Smooth muscle cell (in vitro differentiated cells): ENCODE measurements at regions not wholly inside any gene's neighbourhood (a gene's known extent, or its start where the extent isn't known, plus 50 kb on each side); places are given as distances from the start of the nearest gene placed in this dataset.
A peak's percentile ranks its signal among the peaks of the same experiment; 100 is the strongest.

Experiments
- DNase-seq: peaks from one replicate; lab custom pipeline; 2025; ENCODE audit not compliant: unreplicated experiment; lab: John Stamatoyannopoulos, UW
- H2AFZ ChIP-seq: fragments of 200-600 bp; sonication (generic); 2 replicates; pipeline ENCODE4 v1.6.0; 2016; ENCODE audit warnings: antibody characterized with exemption, low read depth, mild to moderate bottlenecking
- H3F3A ChIP-seq: fragments of 200-600 bp; sonication (generic); 2 replicates; pipeline ENCODE4 v1.6.0; 2017; ENCODE audit warnings: antibody characterized with exemption, low read depth
- H3K27ac ChIP-seq: fragments of 200-600 bp; sonication (generic); 2 replicates; pipeline ENCODE4 v1.5.1; 2016; ENCODE audit warnings: low read depth, mild to moderate bottlenecking
- H3K27me3 ChIP-seq: fragments of 200-600 bp; sonication (generic); 2 replicates; pipeline ENCODE4 v1.6.1; 2016; ENCODE audit warnings: low read depth, mild to moderate bottlenecking
- H3K36me3 ChIP-seq: fragments of 200-600 bp; sonication (generic); 2 replicates; pipeline ENCODE4 v1.5.1; 2016; ENCODE audit warnings: low read depth
- H3K4me1 ChIP-seq: fragments of 200-600 bp; sonication (generic); 2 replicates; pipeline ENCODE4 v1.5.1; 2016; ENCODE audit warnings: low read depth
- H3K4me2 ChIP-seq: fragments of 200-600 bp; sonication (generic); 2 replicates; pipeline ENCODE4 v1.6.0; 2016; ENCODE audit warnings: mild to moderate bottlenecking
- H3K4me3 ChIP-seq: fragments of 200-600 bp; sonication (generic); 2 replicates; pipeline ENCODE4 v1.5.1; 2016; ENCODE audit warnings: mild to moderate bottlenecking
- H3K79me2 ChIP-seq: fragments of 200-600 bp; sonication (generic); 2 replicates; pipeline ENCODE4 v1.6.0; 2016; ENCODE audit warnings: low read depth, mild to moderate bottlenecking
- H3K9ac ChIP-seq: fragments of 200-600 bp; sonication (generic); 2 replicates; pipeline ENCODE4 v1.6.0; 2016; ENCODE audit warnings: low read depth
- H3K9me3 ChIP-seq: fragments of 200-600 bp; sonication (generic); replicated peaks from 2 replicates; pipeline ENCODE4 v1.5.1; 2016; ENCODE audit warnings: low read depth
- H4K20me1 ChIP-seq: fragments of 200-600 bp; sonication (generic); 2 replicates; pipeline ENCODE4 v1.6.0; 2016; ENCODE audit warnings: low read depth
- CTCF ChIP-seq: fragments of 200-600 bp; sonication (generic); IDR thresholded peaks from 2 replicates; pipeline ENCODE4 v1.5.1; 2017; ENCODE audit warnings: borderline replicate concordance, mild to moderate bottlenecking, antibody characterized with exemption; ENCODE audit not compliant: insufficient read depth, poor library complexity, severe bottlenecking
- WGBS: methylation state at CpG from one replicate; pipeline ENCODE4 v1.1.7; 2016; ENCODE audit warnings: low lambda C conversion rate; 5-methylcytosine and 5-hydroxymethylcytosine counted together

GRCh38 chr13:34257966-34258365 is 440.0 kb downstream of the RFC3 start:
- Histone ChIP-seq H3K4me2 (peak overlapping the region; percentile 55), H2AFZ (no peak overlapping the region), H3K79me2 (no peaks in the 10 kb centered on the region), H3F3A (no peaks in the 10 kb centered on the region), H4K20me1 (no peaks in the 10 kb centered on the region), H3K4me1 (no peaks in the 10 kb centered on the region), H3K27me3 (no peaks in the 10 kb centered on the region), H3K9ac (no peak overlapping the region), H3K27ac (no peak overlapping the region), H3K36me3 (no peaks in the 10 kb centered on the region), H3K4me3 (no peak overlapping the region), H3K9me3 (no peaks in the 10 kb centered on the region)
- WGBS = 77% methylated on average over 4 of the region's 4 CpGs
- TF ChIP-seq CTCF = no peak
- DNase-seq = no peak

- no peak overlapping the region for H2AFZ ChIP-seq
- 44% methylated on average over 4 of the region's 4 CpGs for WGBS
- no peaks in the 10 kb centered on the region for H4K20me1 ChIP-seq
- no peak for TF ChIP-seq CTCF
- no peaks in the 10 kb centered on the region for H3K9me3 ChIP-seq
- no peaks in the 10 kb centered on the region for H3K79me2 ChIP-seq
- no peak overlapping the region for H3K4me3 ChIP-seq
- peak overlapping the region; percentile 55 for H3K4me2 ChIP-seq
- H3K9ac ChIP-seq = no peak overlapping the region
- H3K4me1 ChIP-seq = no peaks in the 10 kb centered on the region
- DNase-seq = no peak
- H3F3A ChIP-seq = no peaks in the 10 kb centered on the region
- no peak overlapping the region for H3K27ac ChIP-seq
- no peaks in the 10 kb centered on the region for H3K36me3 ChIP-seq
- no peaks in the 10 kb centered on the region for H3K27me3 ChIP-seq
These were observed 440.9 kb downstream of the RFC3 start for GRCh38 chr13:34258646-34259386.

GRCh38 chr13:34263681-34264080 is 445.7 kb downstream of the RFC3 start:
- H3K27me3 ChIP-seq = no peaks in the 10 kb centered on the region
- no peak for TF ChIP-seq CTCF
- H3K79me2 ChIP-seq = no peaks in the 10 kb centered on the region
- no peak overlapping the region for H3K9ac ChIP-seq
- H3K4me2 ChIP-seq = no peak overlapping the region
- 93% methylated on average over 4 of the region's 4 CpGs for WGBS
- H4K20me1 ChIP-seq = no peaks in the 10 kb centered on the region
- no peak overlapping the region for H2AFZ ChIP-seq
- no peak for DNase-seq
- no peak overlapping the region for H3K27ac ChIP-seq
- H3K4me1 ChIP-seq = no peaks in the 10 kb centered on the region
- H3F3A ChIP-seq = no peaks in the 10 kb centered on the region
- no peak overlapping the region for H3K4me3 ChIP-seq
- H3K36me3 ChIP-seq = no peaks in the 10 kb centered on the region
- H3K9me3 ChIP-seq = no peaks in the 10 kb centered on the region

- no peaks in the 10 kb centered on the region for H3K9me3 ChIP-seq
- no peaks in the 10 kb centered on the region for H3F3A ChIP-seq
- no peak for TF ChIP-seq CTCF
- DNase-seq = no peak
- H3K4me3 ChIP-seq = no peak overlapping the region
- H3K4me2 ChIP-seq = no peak overlapping the region
- 88% methylated on average over 3 of the region's 3 CpGs for WGBS
- no peaks in the 10 kb centered on the region for H3K79me2 ChIP-seq
- H2AFZ ChIP-seq = no peak overlapping the region
- no peaks in the 10 kb centered on the region for H3K36me3 ChIP-seq
- no peaks in the 10 kb centered on the region for H4K20me1 ChIP-seq
- no peak overlapping the region for H3K9ac ChIP-seq
- no peaks in the 10 kb centered on the region for H3K27me3 ChIP-seq
- peaks cover 6% of the 10 kb centered on the region for H3K4me1 ChIP-seq
- no peak overlapping the region for H3K27ac ChIP-seq
These were observed 447.2 kb downstream of the RFC3 start for GRCh38 chr13:34265046-34265679.
